Stimulated activated CD8-positive, alpha-beta memory T cell treated with anti-CD3 and anti-CD28 coated beads, Interleukin-12 subunit alpha, Interleukin-12 subunit beta, amount 100 ng/mL, for 4 hours (primary cell): ENCODE measurements at regions not wholly inside any gene's neighbourhood (a gene's known extent, or its start where the extent isn't known, plus 50 kb on each side); places are given as distances from the start of the nearest gene placed in this dataset.
"Not testable (repeated sequence)": the region's sequence is repeated elsewhere in the genome, so short reads cannot be mapped to it uniquely, and the experiment has no call there.

Source experiments
- DNase-seq: peaks from one replicate; pipeline ENCODE4 v3.0.0-alpha.2; 2020; ENCODE audit warnings: low read depth

GRCh38 chr10:2099321-2099720, 362.0 kb upstream of the ADARB2 start:
- no peak for DNase-seq

GRCh38 chr10:2097937-2098336, 360.6 kb upstream of the ADARB2 start:
- no peak for DNase-seq

- no peak for DNase-seq
These were observed 356.8 kb upstream of the ADARB2 start for GRCh38 chr10:2094171-2094570.

GRCh38 chr10:2083591-2083990, 346.3 kb upstream of the ADARB2 start:
- no peak for DNase-seq

GRCh38 chr10:2081501-2081900, 344.2 kb upstream of the ADARB2 start:
- no peak for DNase-seq

- DNase-seq: no peak
These were observed 342.3 kb upstream of the ADARB2 start for GRCh38 chr10:2079603-2080078.

GRCh38 chr10:2077231-2077630, 339.9 kb upstream of the ADARB2 start:
- DNase-seq: no peak

GRCh38 chr10:2076528-2076927, 339.2 kb upstream of the ADARB2 start:
- DNase-seq: no peak

GRCh38 chr10:2067015-2067414, 329.7 kb upstream of the ADARB2 start:
- no peak for DNase-seq

- DNase-seq: no peak
These were observed 317.4 kb upstream of the ADARB2 start for GRCh38 chr10:2054728-2055127.

GRCh38 chr10:2053805-2054204, 316.5 kb upstream of the ADARB2 start:
- DNase-seq: no peak

GRCh38 chr10:2051108-2051507, 313.8 kb upstream of the ADARB2 start:
- DNase-seq: no peak

GRCh38 chr10:2049560-2049959, 312.2 kb upstream of the ADARB2 start:
- no peak for DNase-seq

- DNase-seq: no peak
These were observed 311.1 kb upstream of the ADARB2 start for GRCh38 chr10:2048337-2048973.

- no peak for DNase-seq
These were observed 310.4 kb upstream of the ADARB2 start for GRCh38 chr10:2047679-2048078.

GRCh38 chr10:2043379-2043778, 306.1 kb upstream of the ADARB2 start:
- DNase-seq: no peak

GRCh38 chr10:2038036-2038435, 300.7 kb upstream of the ADARB2 start:
- DNase-seq: no peak

- DNase-seq: no peak
These were observed 299.9 kb upstream of the ADARB2 start for GRCh38 chr10:2037246-2037645.

GRCh38 chr10:2036209-2036608, 298.9 kb upstream of the ADARB2 start:
- no peak for DNase-seq

- no peak for DNase-seq
These were observed 292.7 kb upstream of the ADARB2 start for GRCh38 chr10:2030046-2030445.

GRCh38 chr10:2026936-2027335, 289.6 kb upstream of the ADARB2 start:
- no peak for DNase-seq

GRCh38 chr10:2024750-2025149, 287.4 kb upstream of the ADARB2 start:
- DNase-seq: not testable (repeated sequence)

- no peak for DNase-seq
These were observed 286.4 kb upstream of the ADARB2 start for GRCh38 chr10:2023687-2024086.

- no peak for DNase-seq
These were observed 285.1 kb upstream of the ADARB2 start for GRCh38 chr10:2022401-2022800.
